HepG2 (cell line): ENCODE measurements at regions not wholly inside any gene's neighbourhood (a gene's known extent, or its start where the extent isn't known, plus 50 kb on each side); places are given as distances from the start of the nearest gene placed in this dataset.

Experiments used
- IRF2 ChIP-seq: IDR thresholded peaks from 2 replicates; pipeline ENCODE4 v1.6.1; 2018; ENCODE audit warnings: missing genetic modification reagents, missing compliant biosample characterization
- POLR2A ChIP-seq, 2 experiments: IDR thresholded peaks; 2 replicates each; pipeline ENCODE4 v1.6.1; 2011; ENCODE audit warnings: low read depth in 2 of 2, low read length in 2 of 2, mild to moderate bottlenecking in 1 of 2, moderate library complexity in 1 of 2; ENCODE audit not compliant: insufficient read depth in 1 of 2
- POLR2AphosphoS2 ChIP-seq: IDR thresholded peaks from 2 replicates; pipeline ENCODE4 v1.6.1; 2011; ENCODE audit warnings: low read depth, low read length, improper control_type of control experiment
- ZNF281 ChIP-seq: sonication (generic); formaldehyde crosslinking; IDR thresholded peaks from 2 replicates; pipeline ENCODE4 v1.4.0; 2020; ENCODE audit warnings: missing genetic modification reagents, borderline replicate concordance

GRCh38 chr12:42021469-42021868, 123.2 kb downstream of the GXYLT1 start:
- TF ChIP-seq POLR2A (IDR thresholded peaks at IDR 0.05; ENCODE audit: insufficient read depth in 1 of 2, low read depth in 2 of 2, low read length in 2 of 2) (no peak), IRF2 (CRISPR knock-in tag) (no peak), POLR2AphosphoS2 (no peak), ZNF281 (no peak)
